Endometrium (tissue), 2 donors: ENCODE measurements at regions not wholly inside any gene's neighbourhood (a gene's known extent, or its start where the extent isn't known, plus 50 kb on each side); places are given as distances from the start of the nearest gene placed in this dataset.
"Not testable (repeated sequence)": the region's sequence is repeated elsewhere in the genome, so short reads cannot be mapped to it uniquely, and the experiment has no call there.

ENCODE experiments used
- FAIRE-seq: peaks from 2 replicates; lab custom pipeline; 2012; peaks lifted over from hg19 to GRCh38; lab: Jason Lieb, UNC
- donor health status: control.
- donor health status: control.

DNA sequence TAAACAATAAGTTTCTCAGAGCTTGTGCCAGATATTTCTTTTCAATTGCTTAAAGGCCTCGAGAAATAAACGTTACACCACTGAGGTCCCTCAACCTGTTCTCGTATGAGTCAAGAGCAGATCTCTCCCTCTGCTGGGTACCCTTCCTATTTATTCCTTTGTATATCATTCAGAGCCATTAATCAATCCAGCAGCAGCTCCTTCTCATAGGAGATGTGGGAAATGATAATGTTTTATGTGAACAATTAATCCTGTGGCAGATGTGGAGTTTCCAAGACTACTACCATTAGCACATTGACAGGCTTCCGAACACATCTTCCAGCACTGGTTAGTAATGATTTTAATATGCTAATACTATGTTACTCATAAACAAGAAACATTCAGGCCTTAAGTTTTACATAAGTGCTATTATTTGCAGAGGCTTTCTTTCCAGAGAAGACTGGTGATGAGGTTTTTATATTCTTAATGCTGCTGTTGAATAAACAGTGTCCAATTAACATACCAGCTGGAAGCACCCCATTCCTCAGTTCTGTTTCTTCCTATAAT, 196.5 kb downstream of the ZNF608 start:
- FAIRE-seq = no peak

DNA sequence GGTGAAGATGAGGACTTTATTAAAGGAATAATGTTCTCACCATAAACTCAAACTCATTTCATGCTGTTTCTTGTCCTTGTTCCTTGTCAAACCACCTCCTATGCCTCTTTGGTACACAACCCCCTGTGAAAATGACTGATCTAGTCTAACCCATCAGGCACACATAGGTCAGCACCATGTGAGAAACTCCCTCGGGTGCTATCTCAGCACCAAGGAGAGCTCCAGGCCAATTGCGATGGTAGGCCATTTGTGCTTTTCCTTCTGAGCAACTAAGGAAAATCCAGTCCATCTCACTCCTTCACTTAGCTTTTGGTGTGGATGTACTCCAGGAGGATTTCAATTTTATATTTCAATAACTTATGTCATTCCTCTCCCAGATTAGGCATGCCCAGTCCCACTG, 199.8 kb downstream of the ZNF608 start:
- FAIRE-seq = no peak

DNA sequence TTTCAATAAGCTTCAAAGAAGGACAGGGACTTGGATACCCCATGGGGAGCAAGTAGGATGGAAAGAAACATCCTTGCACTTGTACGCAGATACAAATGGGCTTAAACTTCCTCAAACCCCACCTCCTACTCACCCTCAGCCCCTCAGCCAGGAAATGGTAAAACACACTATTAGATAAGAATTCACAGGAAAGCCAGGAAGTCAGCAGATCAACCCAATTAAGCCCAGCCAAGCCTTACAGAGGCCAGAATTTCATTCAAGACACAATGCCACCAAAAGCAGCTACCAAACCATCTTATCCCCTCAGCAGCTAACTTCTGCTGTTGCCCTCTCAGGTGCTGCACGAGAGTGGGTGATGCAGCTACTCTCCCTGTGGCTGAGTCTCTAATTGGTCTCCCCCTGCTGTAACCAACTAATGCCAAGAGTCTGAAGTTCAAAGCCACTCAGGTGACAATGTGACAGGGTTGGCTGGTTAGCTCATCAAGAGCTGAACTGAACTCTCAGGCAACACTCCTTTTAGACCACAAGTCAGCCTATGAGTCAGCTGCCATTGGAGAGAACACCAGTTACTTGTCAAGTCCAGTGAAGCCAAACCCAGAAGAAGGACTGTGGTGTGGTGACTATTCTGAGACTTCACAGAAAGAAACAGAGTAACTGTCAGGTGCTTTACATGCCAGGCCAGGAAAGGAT, 201.9 kb downstream of the ZNF608 start:
- FAIRE-seq = no peak

DNA sequence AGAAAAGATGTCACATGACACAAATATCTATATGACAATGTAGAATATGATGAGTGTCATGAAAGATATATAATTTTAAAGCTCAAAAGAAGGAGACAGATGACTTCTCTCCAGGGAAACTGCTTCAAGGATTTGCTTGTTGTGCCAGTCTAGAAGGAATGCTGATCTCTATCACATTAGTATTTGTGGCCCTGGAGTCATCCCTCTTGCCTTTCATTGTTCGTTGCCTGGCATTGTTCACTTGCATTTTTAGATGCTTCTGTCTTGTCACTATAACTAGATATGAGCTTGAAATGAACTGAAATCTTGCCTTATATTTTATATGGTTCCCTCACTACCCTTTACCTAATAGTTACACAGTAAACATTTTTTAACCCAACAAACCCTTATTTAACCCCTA, 207.5 kb downstream of the ZNF608 start:
- FAIRE-seq = no peak

DNA sequence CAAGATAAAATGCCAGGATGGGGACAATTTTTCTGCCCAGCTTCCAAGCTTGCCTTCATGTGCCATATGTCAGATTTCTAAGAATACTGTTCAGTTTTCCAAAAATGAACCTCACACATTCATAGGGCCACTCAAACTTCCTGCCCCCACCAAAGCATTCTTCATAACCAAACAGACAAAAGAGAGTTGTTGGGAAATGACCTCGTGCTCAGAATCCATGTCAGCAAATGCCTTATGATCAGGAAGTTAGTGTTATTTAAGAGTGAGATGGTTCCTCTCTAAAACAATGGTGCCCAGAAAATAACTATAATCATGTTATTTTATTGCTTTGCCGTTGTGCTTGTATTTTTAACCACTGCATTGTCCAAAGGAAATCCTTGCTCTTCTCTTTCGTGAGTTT, 208.2 kb downstream of the ZNF608 start:
- FAIRE-seq = no peak

DNA sequence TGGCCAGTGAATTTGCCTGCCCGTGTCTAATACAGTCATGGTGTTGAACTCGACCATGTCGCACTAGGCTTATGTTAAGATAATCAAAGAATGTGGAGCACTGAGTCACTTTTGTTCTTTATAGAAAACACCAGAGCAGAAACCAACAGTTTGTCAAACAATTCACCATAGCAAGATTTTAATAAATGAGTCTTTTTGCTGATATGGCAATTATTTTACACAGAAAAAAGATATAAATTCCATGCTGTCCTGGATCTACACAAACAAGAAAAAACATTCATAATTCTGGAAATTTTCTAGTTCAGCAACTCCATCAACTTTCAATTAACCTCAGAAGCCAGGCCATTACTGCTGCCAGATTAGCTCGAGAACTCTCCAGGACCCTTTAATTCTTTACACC, 208.9 kb downstream of the ZNF608 start:
- no peak for FAIRE-seq

DNA sequence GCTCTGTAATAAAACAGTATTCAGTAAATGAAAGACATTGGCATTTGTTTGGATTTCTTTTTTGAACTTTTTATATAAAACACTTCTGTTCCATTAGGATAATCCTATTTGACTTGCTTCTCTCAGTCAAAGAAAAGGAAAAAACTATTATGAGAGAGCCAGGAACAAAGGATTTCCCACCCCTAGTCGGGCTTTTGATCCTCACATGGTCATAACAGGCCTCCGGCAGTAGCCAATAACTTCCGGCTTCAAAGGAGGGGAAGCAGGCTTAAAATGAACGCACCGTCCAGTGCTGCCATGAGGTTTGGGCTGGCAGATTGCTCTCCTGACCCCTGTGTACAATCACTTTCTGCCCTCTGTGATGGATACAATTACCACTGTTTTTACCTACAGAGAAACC, 209.3 kb downstream of the ZNF608 start:
- no peak for FAIRE-seq

DNA sequence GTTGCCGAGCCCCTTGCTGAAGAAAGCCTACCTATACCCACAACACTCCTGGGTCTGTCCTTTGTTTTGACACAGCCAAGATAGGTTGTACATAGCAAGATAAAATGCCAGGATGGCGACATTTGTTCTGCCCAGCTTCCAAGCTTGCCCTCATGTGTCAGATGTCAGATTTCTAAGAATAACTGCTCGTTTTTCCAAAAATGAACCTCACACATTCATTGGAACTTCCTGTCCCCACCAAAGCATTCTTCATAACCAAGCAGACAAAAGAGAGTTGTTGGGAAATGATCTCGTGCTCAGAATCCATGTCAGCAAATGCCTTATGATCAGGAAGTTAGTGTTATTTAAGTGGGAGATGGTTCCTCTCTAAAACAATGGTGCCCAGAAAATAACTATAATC, 210.1 kb downstream of the ZNF608 start:
- FAIRE-seq = no peak

DNA sequence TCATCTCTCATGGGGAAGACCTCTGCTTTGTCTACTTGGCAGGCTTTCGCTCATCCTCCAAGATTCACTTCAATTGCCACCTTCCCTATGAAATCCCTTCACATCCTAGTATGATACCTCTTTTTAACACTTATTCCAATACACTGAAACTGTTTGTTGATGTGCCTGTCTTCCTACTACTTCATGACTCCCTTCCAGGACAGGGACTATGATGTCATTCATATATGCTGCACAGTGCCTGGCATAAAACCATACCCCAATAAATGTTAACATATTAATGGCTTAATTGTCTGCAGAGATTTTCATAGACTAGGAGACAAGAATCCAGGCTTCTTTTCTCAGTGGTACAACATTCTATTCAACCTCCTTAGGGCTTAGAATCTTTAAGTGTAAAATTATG, 215.5 kb downstream of the ZNF608 start:
- FAIRE-seq = no peak

DNA sequence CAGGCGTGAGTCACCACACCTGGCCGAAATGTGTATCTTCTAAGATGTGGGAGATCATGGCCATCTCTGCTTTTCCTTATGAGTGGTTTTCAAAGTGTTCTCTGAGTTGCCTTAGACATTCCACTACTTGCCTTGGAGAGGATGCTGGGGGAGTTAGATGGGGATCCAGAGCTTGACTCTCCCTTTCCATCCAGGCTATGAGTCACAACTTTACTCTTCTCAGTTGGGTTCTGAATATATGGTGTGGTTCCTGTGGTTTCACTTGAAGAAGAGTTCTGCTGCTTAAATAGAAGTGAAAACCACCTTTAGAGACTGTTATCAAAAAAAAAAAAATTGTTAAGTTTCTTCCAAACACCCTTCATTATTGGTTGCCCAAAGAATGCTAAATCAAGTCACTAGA, 217.6 kb downstream of the ZNF608 start:
- FAIRE-seq = no peak

DNA sequence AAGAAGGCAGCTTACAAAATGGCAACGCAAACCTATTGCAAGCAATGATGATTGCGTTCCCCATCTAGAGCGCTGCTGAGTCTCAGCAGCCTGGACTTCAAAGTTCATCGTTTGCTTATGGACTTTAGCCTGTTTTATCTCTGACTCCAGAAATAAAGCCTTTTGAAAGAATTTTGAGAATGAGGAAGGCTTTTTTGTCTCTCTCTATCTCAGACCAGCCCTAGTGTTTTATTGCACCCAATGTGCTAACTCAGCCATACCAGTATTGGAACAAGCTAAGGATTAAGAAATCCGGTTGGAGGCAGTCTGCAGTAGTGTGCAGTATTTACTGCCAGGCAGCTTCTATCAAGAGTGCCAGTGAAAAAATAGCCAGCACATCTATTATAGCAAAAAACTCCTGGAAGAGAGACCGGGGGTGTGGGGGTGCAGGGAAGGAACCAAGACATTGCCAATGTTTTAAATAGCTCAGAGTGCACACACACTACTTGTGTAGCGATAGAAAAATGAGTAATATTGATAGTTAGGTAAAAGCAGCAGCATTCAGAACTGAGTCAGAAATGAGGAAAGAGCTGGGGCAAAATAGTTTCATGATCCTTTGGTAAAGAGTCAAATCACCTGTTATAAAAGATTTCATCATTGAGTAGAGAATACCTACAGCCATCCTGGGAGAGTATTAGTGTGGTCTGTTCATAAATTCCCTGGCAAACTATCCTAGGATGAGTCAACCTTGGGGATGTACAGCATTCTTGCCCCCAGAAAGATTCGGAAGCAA, 219.0 kb downstream of the ZNF608 start:
- FAIRE-seq = no peak

DNA sequence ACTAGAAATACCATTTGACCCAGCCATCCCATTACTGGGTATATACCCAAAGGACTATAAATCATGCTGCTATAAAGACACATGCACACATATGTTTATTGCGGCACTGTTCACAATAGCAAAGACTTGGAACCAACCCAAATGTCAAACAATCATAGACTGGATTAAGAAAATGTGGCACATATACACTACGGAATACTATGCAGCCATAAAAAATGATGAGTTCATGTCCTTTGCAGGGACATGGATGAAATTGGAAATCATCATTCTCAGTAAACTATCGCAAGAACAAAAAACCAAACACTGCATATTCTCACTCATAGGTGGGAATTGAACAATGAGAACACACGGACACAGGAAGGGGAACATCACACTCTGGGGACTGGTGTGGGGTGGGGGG, 220.4 kb downstream of the ZNF608 start:
- not testable (repeated sequence) for FAIRE-seq

DNA sequence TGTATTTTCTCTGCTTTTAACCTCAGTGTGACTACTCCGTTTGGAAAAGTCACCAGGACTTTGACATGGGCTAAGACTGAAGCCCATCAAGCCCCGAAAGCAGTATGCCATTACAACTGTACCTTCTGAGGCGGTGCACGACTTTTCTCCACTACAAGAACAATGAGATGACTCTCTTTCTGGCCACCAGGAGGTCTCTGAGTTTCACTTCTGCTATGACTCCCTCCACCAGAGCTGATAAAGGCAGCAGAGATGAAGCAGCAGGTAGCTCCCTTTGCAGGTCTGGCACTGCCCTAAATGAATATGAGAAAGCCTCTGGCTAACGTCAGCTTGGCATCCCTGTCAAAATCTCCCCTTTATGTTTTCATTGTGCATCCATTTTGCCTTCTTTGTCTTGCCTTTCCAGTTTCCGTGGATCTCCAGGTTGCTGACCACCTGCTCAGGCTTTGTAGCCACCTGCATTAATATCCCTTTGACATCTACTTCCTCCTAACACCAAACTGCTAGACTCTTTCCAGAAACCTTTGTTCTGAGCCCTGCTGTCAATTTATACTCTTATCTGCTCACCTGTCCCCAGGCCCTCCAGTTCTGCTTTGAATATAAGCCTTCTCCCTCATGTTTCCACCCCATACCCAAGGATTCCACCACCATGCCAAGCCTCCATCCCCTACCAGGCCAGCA, 221.7 kb downstream of the ZNF608 start:
- FAIRE-seq = no peak

DNA sequence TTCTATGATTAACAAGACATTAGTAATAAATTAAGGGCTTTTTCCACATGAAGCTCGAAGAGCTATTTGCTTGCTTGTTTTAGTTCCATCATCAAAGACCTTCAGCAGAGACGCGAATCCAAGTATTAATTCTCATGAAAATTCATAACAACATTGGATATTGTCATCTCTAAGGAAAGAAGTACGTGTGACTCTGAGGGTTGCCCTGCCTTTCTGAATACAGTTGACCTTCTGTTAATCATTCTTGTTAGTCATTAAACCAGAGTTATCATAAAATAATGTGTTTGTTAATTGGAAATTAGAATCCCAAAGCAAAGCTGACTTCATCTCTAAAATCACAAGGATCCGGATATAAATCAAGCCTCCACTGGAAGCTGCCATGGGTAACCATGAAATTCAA, 222.5 kb downstream of the ZNF608 start:
- no peak for FAIRE-seq

DNA sequence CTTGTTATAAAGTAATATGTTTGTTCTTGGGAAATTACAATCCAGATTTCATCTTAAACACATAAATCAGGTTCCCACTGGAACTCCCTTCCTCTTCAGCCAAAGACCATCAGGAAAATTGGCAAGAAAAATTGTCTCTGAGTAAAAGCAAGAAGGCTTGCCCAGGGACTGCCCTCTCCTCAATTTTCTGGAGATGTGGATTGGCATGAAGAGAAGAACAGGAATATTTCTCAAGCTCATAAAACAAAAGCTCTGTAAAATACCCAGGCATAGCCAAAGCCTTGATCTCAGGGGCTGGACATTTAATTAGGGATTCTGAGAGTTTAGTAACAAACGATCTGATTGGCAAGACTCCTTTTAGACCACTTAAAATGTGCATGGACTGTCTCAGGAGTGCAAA, 223.4 kb downstream of the ZNF608 start:
- no peak for FAIRE-seq

DNA sequence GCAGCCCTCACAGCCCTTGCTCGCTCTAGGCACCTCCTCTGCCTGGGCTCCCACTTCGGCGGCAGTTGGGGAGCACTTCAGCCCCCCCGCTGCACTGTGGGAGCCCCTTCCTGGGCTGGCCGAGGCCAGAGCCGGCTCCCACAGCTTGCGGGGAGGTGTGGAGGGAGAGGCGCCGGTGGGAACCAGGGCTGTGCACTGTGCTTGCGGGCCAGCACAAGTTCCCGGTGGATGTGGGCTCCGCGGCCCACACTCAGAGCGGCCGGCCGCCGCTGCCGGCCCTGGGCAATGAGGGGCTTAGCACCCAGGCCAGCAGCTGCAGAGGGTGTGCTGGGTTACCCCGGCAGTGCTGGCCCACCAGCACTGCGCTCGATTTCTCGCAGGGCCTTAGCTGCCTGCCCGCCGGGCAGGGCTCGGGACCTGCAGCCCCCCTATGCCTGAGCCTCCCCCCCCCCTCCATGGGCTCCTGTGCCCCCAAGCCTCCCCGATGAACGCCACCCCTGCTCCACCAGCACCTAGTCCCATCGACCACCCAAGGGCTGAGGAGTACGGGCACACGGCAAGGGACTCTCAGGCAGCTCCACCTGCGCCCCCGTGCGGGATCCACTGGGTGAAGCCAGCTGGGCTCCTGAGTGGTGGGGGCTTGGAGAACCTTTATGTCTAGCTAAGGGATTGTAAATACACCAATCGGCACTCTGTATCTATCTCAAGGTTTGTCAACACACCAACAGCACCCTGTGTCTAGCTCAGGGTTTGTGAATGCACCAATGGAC, 224.8 kb downstream of the ZNF608 start:
- FAIRE-seq = no peak

DNA sequence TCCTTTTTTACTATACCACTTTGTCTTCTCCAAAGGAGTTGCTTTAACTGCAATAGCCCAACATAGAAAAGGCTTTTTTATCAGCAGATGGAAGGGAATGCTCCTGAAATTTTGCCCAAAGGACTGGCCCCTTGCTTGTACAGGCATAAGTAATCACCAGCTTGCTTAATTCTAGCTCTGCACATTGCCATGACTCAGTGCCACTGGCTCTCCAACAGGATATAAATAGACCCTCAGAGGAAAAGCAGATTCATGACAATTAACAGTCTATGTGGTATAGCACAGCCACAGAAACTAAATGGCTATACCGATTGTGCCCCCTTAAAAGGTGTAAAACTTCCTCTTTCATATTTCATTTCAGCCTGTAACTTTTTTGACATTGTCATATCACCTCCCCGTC, 227.0 kb downstream of the ZNF608 start:
- no peak for FAIRE-seq

DNA sequence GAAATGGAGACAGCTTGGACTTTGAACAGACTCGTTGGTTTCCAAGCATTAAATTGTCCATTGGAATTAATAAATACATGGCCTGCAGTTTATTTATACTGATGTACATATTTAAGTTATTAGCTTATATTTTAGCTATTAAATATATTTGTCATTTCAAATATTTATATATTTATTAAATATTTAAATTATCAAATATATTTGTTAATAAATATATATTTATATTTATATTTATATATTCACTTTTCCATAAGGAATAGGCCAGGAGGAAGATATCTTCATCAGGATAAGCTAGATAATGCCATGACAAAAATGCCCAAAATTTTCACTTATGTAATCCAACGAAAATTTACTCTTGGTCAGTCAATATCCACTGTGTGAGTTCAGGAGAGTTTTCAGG, 229.9 kb downstream of the ZNF608 start:
- no peak for FAIRE-seq

DNA sequence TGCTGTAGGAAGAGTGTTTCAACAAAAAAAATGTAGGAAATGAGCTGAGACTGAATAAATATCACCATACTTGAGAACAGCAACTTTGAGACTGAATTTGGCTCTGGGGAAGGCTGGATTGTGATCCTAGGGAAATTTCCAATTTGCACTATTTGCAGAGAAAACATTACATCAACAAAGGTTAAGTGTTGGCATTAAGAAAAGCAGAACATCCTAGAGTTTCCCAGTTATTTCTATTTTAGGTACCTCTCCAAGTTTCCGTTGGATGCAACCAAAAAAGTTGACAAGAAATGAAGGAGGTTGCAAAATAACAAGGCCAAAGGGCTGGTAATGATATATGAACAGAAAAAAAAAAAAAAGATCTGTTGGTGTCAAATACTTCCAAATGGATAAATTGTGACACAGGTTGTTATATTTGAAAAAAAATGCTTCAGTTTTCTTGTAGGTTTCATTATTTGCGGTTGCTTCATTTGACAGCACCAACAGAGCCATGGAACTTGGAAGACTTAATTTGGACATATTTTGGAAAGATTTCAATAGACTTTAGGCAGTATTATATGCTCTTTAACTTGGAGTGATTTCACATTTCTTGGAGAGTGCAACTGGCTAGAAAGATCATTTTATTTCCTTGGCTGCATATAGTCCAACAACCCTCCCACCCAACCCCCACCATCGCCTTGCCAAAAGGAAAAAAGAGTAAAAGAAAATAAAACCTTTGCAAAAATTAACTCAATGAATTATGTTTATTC, 230.8 kb downstream of the ZNF608 start:
- no peak for FAIRE-seq

DNA sequence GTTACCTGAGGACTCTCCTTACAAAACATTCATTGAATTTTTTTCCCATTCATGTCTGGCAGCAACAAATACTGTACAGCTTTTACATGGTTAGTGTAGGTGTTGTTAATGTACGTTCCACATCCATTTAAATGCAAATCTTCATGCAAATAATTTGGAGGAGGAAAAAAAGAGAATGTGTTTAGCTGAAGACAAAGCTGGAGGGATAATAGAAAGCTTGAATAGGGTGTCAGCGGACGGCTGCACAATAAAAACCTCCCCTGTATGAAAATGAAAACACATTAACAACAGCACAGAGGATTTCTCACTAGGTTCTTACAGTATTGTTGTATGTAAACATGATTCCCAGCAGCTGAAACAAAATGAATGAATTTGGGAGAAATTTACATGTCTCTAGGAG, 231.5 kb downstream of the ZNF608 start:
- no peak for FAIRE-seq

DNA sequence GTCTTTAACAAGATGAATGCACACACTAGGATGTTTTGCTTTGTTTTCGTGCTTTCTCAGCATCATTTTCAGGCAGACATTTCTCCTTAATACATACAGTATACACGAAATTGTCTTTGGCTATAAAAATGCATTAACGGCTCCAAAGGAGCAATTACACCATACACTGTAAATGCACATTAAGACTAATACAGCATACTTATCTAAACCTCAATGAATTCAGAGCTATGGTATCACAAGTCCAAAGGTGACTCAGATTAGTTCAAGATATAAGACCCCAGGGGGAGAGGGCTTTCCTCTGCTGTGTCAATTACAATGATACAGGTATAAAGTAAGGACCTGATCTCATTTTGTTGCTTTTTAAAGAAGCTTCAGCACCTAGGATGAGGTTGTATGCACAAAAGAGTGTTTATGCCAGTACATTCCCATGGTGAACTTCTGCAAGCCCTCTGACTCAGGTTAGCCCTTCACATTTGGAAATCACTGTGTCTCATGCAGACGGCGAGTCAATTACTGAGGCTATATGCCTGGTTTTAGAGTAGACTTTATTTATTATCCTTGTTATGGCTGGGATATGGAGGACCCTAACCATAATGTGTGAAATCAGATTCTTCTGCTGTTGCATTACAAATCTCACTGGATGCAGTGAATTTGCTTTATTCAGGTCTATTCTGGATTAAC, 233.3 kb downstream of the ZNF608 start:
- FAIRE-seq = no peak
